H1 (cell line): ENCODE measurements at regions not wholly inside any gene's neighbourhood (a gene's known extent, or its start where the extent isn't known, plus 50 kb on each side); places are given as distances from the start of the nearest gene placed in this dataset.

Source experiments
- CTCF ChIA-PET: fragments of 300-600 bp; sonication (Branson Sonifier 250); formaldehyde crosslinking; loops from one replicate; lab custom pipeline; 2021; ENCODE audit not compliant: partially characterized antibody; lab: Charles Lee
- POLR2A ChIA-PET: fragments of 300-600 bp; sonication (Branson Sonifier 250); formaldehyde crosslinking; loops from one replicate; lab custom pipeline; 2021; ENCODE audit warnings: inconsistent platforms; ENCODE audit not compliant: partially characterized antibody; lab: Charles Lee
- DNase-seq, 2 experiments: peaks; one replicate each; pipeline versions ENCODE4 v3.0.0 to v3.0.0-alpha.2; 2010 to 2022; ENCODE audit warnings: low spot score in 2 of 2, low read depth in 1 of 2, mixed read lengths in 1 of 2
- FAIRE-seq: peaks from 2 replicates; lab custom pipeline; 2011; peaks lifted over from hg19 to GRCh38; lab: Jason Lieb, UNC
- H2AFZ ChIP-seq: 2 replicates; pipeline ENCODE4 v1.8.1; 2012; ENCODE audit warnings: low read length, inconsistent platforms
- H2AK5ac ChIP-seq: 2 replicates; pipeline ENCODE4 v1.6.1; 2013; ENCODE audit warnings: low read depth, low read length
- H2BK120ac ChIP-seq: replicated peaks from 2 replicates; pipeline ENCODE3; 2013; ENCODE audit warnings: low read depth, low read length, inconsistent platforms
- H2BK12ac ChIP-seq: 2 replicates; pipeline ENCODE4 v1.6.1; 2013; ENCODE audit warnings: low read depth, low read length
- H2BK15ac ChIP-seq: 2 replicates; pipeline ENCODE4 v1.6.1; 2013; ENCODE audit warnings: low read length
- H2BK20ac ChIP-seq: 2 replicates; pipeline ENCODE4 v1.6.1; 2013; ENCODE audit warnings: low read length
- H2BK5ac ChIP-seq: 2 replicates; pipeline ENCODE4 v1.6.1; 2013; ENCODE audit warnings: low read depth, low read length
- H3K14ac ChIP-seq: 2 replicates; pipeline ENCODE4 v1.6.1; 2013; ENCODE audit warnings: inconsistent platforms; ENCODE audit not compliant: insufficient read length
- H3K18ac ChIP-seq: 2 replicates; pipeline ENCODE4 v1.6.1; 2013; ENCODE audit warnings: low read length; ENCODE audit errors: extremely low read depth
- H3K23ac ChIP-seq: 2 replicates; pipeline ENCODE4 v1.6.1; 2013; ENCODE audit warnings: inconsistent platforms; ENCODE audit not compliant: insufficient read length
- H3K23me2 ChIP-seq: 2 replicates; pipeline ENCODE4 v1.6.1; 2013; ENCODE audit warnings: low read depth, low read length
- H3K27ac ChIP-seq: 2 replicates; pipeline ENCODE4 v1.6.1; 2011; ENCODE audit warnings: low read depth, low read length, inconsistent platforms
- H3K27me3 ChIP-seq, 4 experiments: replicated peaks in 1 of 4; 1 replicate in 1 of 4; 2 replicates in 3 of 4; pipeline versions ENCODE4 v1.6.1 to v1.8.1; 2011 to 2013; ENCODE audit warnings: low read length in 3 of 4, mild to moderate bottlenecking in 3 of 4, inconsistent platforms in 2 of 4, mixed read lengths in 2 of 4, moderate library complexity in 1 of 4; ENCODE audit not compliant: control insufficient read depth in 3 of 4, insufficient read depth in 3 of 4; ENCODE audit errors: extremely low read depth in 1 of 4
- H3K36me3 ChIP-seq, 4 experiments: 2 replicates each; pipeline versions ENCODE4 v1.6.1 to v1.8.1; 2011 to 2013; ENCODE audit warnings: mild to moderate bottlenecking in 4 of 4, low read length in 3 of 4, moderate library complexity in 2 of 4, control low read depth in 1 of 4, inconsistent platforms in 1 of 4; ENCODE audit not compliant: insufficient read depth in 4 of 4, control insufficient read depth in 2 of 4
- H3K4ac ChIP-seq: replicated peaks from 2 replicates; pipeline ENCODE3; 2013; ENCODE audit warnings: low read length, low read depth, mixed read lengths, inconsistent platforms; ENCODE audit not compliant: insufficient read length
- H3K4me1 ChIP-seq, 4 experiments: replicated peaks in 1 of 4; 1 replicate in 1 of 4; 2 replicates in 3 of 4; pipeline versions ENCODE4 v1.6.1 to v1.8.1; 2011 to 2013; ENCODE audit warnings: low read length in 3 of 4, inconsistent platforms in 2 of 4, mixed read lengths in 1 of 4; ENCODE audit not compliant: insufficient read depth in 4 of 4, control insufficient read depth in 3 of 4
- H3K4me2 ChIP-seq, 2 experiments: 2 replicates each; pipeline versions ENCODE4 v1.6.1 to v1.8.1; 2011 to 2013; ENCODE audit warnings: low read depth in 2 of 2, low read length in 2 of 2, control low read depth in 1 of 2, inconsistent platforms in 1 of 2, mild to moderate bottlenecking in 1 of 2; ENCODE audit not compliant: insufficient read depth in 1 of 2
- H3K4me3 ChIP-seq, 4 experiments: fragments of 200-600, 300-600 bp in 1 of 4; sonication (generic), shearing (Covaris generic), sonication (Bioruptor Twin) in 1 of 4; 2 replicates each; pipeline versions ENCODE4 v1.5.1 to v1.8.1; 2011 to 2016; ENCODE audit warnings: low read length in 4 of 4, low read depth in 3 of 4, control low read depth in 2 of 4, inconsistent platforms in 2 of 4, mild to moderate bottlenecking in 2 of 4, mixed read lengths in 1 of 4, moderate library complexity in 1 of 4; ENCODE audit not compliant: insufficient read depth in 2 of 4; ENCODE audit errors: extremely low read depth in 1 of 4
- H3K56ac ChIP-seq: replicated peaks from 2 replicates; pipeline ENCODE3; 2013; ENCODE audit warnings: low read depth, mild to moderate bottlenecking, mixed read lengths, low read length, inconsistent platforms; ENCODE audit not compliant: insufficient read length
- H3K79me1 ChIP-seq: 2 replicates; pipeline ENCODE4 v1.6.1; 2013; ENCODE audit warnings: low read depth, low read length, control low read depth
- H3K79me2 ChIP-seq, 2 experiments: 2 replicates each; pipeline versions ENCODE4 v1.6.1 to v1.8.1; 2012 to 2013; ENCODE audit warnings: low read length in 2 of 2, mild to moderate bottlenecking in 2 of 2, inconsistent platforms in 1 of 2; ENCODE audit not compliant: insufficient read depth in 2 of 2, control insufficient read depth in 1 of 2
- H3K9ac ChIP-seq, 4 experiments: replicated peaks in 1 of 4; 1 replicate in 1 of 4; 2 replicates in 3 of 4; pipeline versions ENCODE4 v1.6.1 to v1.8.1; 2011 to 2013; ENCODE audit warnings: low read depth in 3 of 4, low read length in 3 of 4, control low read depth in 2 of 4, mild to moderate bottlenecking in 2 of 4, moderate library complexity in 2 of 4, inconsistent platforms in 1 of 4; ENCODE audit errors: extremely low read depth in 1 of 4
- H3K9me3 ChIP-seq, 2 experiments: 2 replicates each; pipeline versions ENCODE4 v1.6.1 to v1.8.1; 2012 to 2013; ENCODE audit warnings: mild to moderate bottlenecking in 2 of 2, moderate library complexity in 2 of 2, control low read depth in 1 of 2, inconsistent platforms in 1 of 2, low read depth in 1 of 2, low read length in 1 of 2, mixed read lengths in 1 of 2; ENCODE audit not compliant: insufficient read depth in 2 of 2
- H4K20me1 ChIP-seq, 2 experiments: replicated peaks in 1 of 2; 2 replicates each; pipeline versions ENCODE3 to v1.8.1; 2011 to 2013; ENCODE audit warnings: inconsistent platforms in 2 of 2, low read length in 2 of 2, mild to moderate bottlenecking in 1 of 2; ENCODE audit not compliant: insufficient read depth in 2 of 2, control insufficient read depth in 1 of 2
- H4K5ac ChIP-seq: 2 replicates; pipeline ENCODE4 v1.6.1; 2013; ENCODE audit warnings: low read length, low read depth, mixed read lengths, inconsistent platforms; ENCODE audit not compliant: insufficient read length
- H4K8ac ChIP-seq: 2 replicates; pipeline ENCODE4 v1.8.0; 2013; ENCODE audit warnings: mild to moderate bottlenecking, moderate library complexity, low read length, inconsistent platforms; ENCODE audit not compliant: insufficient read depth; ENCODE audit errors: extremely low read depth
- H4K91ac ChIP-seq: replicated peaks from 2 replicates; pipeline ENCODE3; 2013; ENCODE audit warnings: low read length, mixed read lengths, inconsistent platforms; ENCODE audit not compliant: insufficient read length
- BCL11A ChIP-seq, 2 experiments: IDR thresholded peaks; one replicate each; pipeline ENCODE4 v1.6.1; 2011; ENCODE audit warnings: low read depth in 2 of 2, low read length in 2 of 2, mild to moderate bottlenecking in 2 of 2
- CBX5 ChIP-seq: fragments of 300-800, 300-1000 bp; sonication (generic); IDR thresholded peaks from 2 replicates; pipeline ENCODE4 v1.7.1; 2016; ENCODE audit warnings: antibody characterized with exemption, low read length, low read depth
- CBX8 ChIP-seq: fragments of 300-800, 300-1000 bp; sonication (generic); IDR thresholded peaks from 2 replicates; pipeline ENCODE4 v1.7.1; 2016; ENCODE audit warnings: low read depth, low read length, borderline replicate concordance
- CEBPB ChIP-seq: IDR thresholded peaks from 2 replicates; pipeline ENCODE4 v1.6.1; 2012; ENCODE audit warnings: low read depth, low read length
- CREB1 ChIP-seq: IDR thresholded peaks from 2 replicates; pipeline ENCODE4 v1.6.1; 2012; ENCODE audit warnings: inconsistent platforms
- POLR2A ChIP-seq, 2 experiments: IDR thresholded peaks; 1 replicate in 1 of 2; 2 replicates in 1 of 2; pipeline ENCODE4 v1.6.1; 2011; ENCODE audit warnings: low read depth in 2 of 2, low read length in 2 of 2, mild to moderate bottlenecking in 2 of 2; ENCODE audit errors: control extremely low read depth in 1 of 2
- POU5F1 ChIP-seq: IDR thresholded peaks from 2 replicates; pipeline ENCODE4 v1.6.1; 2011; ENCODE audit warnings: low read depth, mild to moderate bottlenecking, low read length, moderate library complexity
- RBBP5 ChIP-seq: IDR thresholded peaks from 2 replicates; pipeline ENCODE4 v1.7.1; 2012; ENCODE audit warnings: low read depth, mild to moderate bottlenecking, inconsistent platforms, low read length, moderate library complexity, borderline replicate concordance
- RXRA ChIP-seq: IDR thresholded peaks from 2 replicates; pipeline ENCODE4 v1.6.1; 2011; ENCODE audit warnings: low read depth, mild to moderate bottlenecking, low read length, moderate library complexity; ENCODE audit not compliant: insufficient read depth
- SIX5 ChIP-seq: IDR thresholded peaks from 2 replicates; pipeline ENCODE4 v1.6.1; 2011; ENCODE audit warnings: mild to moderate bottlenecking, low read depth, low read length
- SP1 ChIP-seq: IDR thresholded peaks from 2 replicates; pipeline ENCODE4 v1.6.1; 2011; ENCODE audit warnings: low read depth, low read length
- TCF12 ChIP-seq: IDR thresholded peaks from 2 replicates; pipeline ENCODE4 v1.6.1; 2011; ENCODE audit warnings: low read depth, mild to moderate bottlenecking, low read length
- TEAD4 ChIP-seq: IDR thresholded peaks from 2 replicates; pipeline ENCODE4 v1.6.1; 2012; ENCODE audit warnings: low read depth, low read length, inconsistent platforms, mixed read lengths
- WGBS, 2 experiments: shearing (Covaris generic) in 1 of 2; methylation state at CpG; one replicate each; pipeline versions ENCODE4 v1.1.6 to v1.1.7; 2013 to 2015; ENCODE audit warnings: low lambda C conversion rate in 2 of 2, mixed read lengths in 2 of 2, inconsistent platforms in 1 of 2, low coverage in 1 of 2, missing lambda C conversion rate in 1 of 2; ENCODE audit not compliant: insufficient replicate concordance in 2 of 2, insufficient coverage in 1 of 2, insufficient read length in 1 of 2; ENCODE audit errors: extremely low coverage in 1 of 2, missing lambda C conversion rate in 1 of 2; 5-methylcytosine and 5-hydroxymethylcytosine counted together

DNA sequence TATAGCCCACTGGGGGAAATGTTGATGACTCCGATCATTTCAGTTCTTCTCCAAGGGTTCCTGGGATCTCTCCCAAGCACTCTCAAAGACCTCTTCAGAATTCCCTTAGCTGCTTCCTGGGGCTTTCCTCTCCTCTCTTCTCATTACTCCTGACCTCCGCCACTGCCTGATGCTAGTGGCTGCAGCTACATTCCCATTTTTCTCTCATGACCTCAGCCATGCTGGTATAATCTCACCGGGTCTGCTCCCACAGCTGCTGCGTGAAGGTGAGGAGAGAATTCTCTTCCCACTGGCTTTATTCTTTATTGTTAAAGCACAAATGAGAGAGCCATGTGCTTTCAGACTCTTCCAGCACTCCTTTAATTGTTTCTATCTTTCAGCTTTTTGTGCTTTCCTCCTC lies 312.0 kb upstream of the ETAA1 start:
- peaks cover 0 to 6% of the 10 kb centered on the region in 2 experiments; a peak in 1 of 4 replicates for H3K9me3 ChIP-seq
- no peaks in the 10 kb centered on the region for H3K4me1 ChIP-seq
- H2BK5ac ChIP-seq, result no peak overlapping the region
- TF ChIP-seq SIX5, result no peak
- TF ChIP-seq CEBPB, result no peak
- no peak for TF ChIP-seq SP1
- TF ChIP-seq RXRA, result no peak
- TF ChIP-seq TCF12, result no peak
- no peak for TF ChIP-seq RBBP5
- no peak for TF ChIP-seq POU5F1
- TF ChIP-seq BCL11A (IDR thresholded peaks at IDR 0.05; ENCODE audit: low read depth in 2 of 2, low read length in 2 of 2), result no peak
- no peak for TF ChIP-seq CBX5
- TF ChIP-seq POLR2A (IDR thresholded peaks at IDR 0.05; ENCODE audit: control extremely low read depth in 1 of 2, low read depth in 2 of 2, low read length in 2 of 2), result no peak
- TF ChIP-seq CBX8, result no peak
- TF ChIP-seq TEAD4, result no peak
- no peak for TF ChIP-seq CREB1
- TF ChIP-seq, all 59 proteins: peak for 0
- H2AFZ ChIP-seq, result no peak overlapping the region
- no peak overlapping the region for H3K56ac ChIP-seq
- H3K27ac ChIP-seq, result no peak overlapping the region
- no peak overlapping the region for H3K23ac ChIP-seq
- H2BK20ac ChIP-seq, result no peak overlapping the region
- H2BK120ac ChIP-seq, result no peak overlapping the region
- no peak overlapping the region for H3K4me3 ChIP-seq
- no peaks in the 10 kb centered on the region for H3K79me2 ChIP-seq
- H2AK5ac ChIP-seq, result no peak overlapping the region
- no peak for DNase-seq
- no peak overlapping the region for H4K91ac ChIP-seq
- CTCF ChIA-PET, result interaction anchor here (1.0 to 1.2 kb wide), 2 partner anchors 183 to 1398 kb away, joined by 3 to 4 read pairs; no protein-coding TSS in a partner anchor
- H3K79me1 ChIP-seq, result no peaks in the 10 kb centered on the region
- H3K18ac ChIP-seq, result no peak overlapping the region
- H3K36me3 ChIP-seq, result peaks cover 0 to 2% (median 0%) of the 10 kb centered on the region in 4 experiments; a peak in 2 of 8 replicates
- 83% methylated on average over 4 of the region's 4 CpGs; no CpG with 5 or more reads in 1 of the 2 experiments for WGBS, 2 experiments
- no peak overlapping the region for H3K4me2 ChIP-seq
- H2BK12ac ChIP-seq, result no peak overlapping the region
- H3K4ac ChIP-seq, result no peak overlapping the region
- no peak overlapping the region for H4K5ac ChIP-seq
- H3K9ac ChIP-seq, result no peak overlapping the region
- H3K23me2 ChIP-seq, result no peaks in the 10 kb centered on the region
- POLR2A ChIA-PET, result no interaction called here
- no peak overlapping the region for H4K8ac ChIP-seq
- H2BK15ac ChIP-seq, result no peak overlapping the region
- no peaks in the 10 kb centered on the region for H3K27me3 ChIP-seq
- no peak overlapping the region for H3K14ac ChIP-seq
- H4K20me1 ChIP-seq, result no peaks in the 10 kb centered on the region
- no peak for FAIRE-seq
